ENCODE measurements at regions not wholly inside any gene's neighbourhood (a gene's known extent, or its start where the extent isn't known, plus 50 kb on each side); places are given as distances from the start of the nearest gene placed in this dataset.
"Not testable (repeated sequence)": the region's sequence is repeated elsewhere in the genome, so short reads cannot be mapped to it uniquely, and the experiment has no call there.

DNA sequence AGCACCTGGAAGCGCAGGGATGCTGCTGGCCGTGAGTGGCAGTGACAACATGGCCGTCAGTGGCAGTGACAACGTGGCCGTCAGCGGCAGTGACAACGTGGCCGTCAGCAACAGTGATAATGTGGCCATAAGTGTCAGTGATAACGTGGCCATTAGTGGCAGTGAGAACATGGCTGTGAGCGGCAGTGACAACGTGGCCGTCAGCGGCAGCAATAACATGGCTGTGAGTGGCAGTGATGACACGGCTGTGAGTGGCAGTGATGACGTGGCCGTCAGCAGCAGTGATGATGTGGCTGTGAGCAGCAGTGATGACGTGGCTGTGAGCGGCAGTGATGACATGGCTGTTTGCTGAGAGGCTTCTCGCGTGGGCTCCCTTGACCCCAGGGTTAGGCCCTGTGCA is 169.8 kb downstream of the ERMARD start:
- H3K27ac ChIP-seq = no peak overlapping the region
- TF ChIP-seq, protein P1, sequence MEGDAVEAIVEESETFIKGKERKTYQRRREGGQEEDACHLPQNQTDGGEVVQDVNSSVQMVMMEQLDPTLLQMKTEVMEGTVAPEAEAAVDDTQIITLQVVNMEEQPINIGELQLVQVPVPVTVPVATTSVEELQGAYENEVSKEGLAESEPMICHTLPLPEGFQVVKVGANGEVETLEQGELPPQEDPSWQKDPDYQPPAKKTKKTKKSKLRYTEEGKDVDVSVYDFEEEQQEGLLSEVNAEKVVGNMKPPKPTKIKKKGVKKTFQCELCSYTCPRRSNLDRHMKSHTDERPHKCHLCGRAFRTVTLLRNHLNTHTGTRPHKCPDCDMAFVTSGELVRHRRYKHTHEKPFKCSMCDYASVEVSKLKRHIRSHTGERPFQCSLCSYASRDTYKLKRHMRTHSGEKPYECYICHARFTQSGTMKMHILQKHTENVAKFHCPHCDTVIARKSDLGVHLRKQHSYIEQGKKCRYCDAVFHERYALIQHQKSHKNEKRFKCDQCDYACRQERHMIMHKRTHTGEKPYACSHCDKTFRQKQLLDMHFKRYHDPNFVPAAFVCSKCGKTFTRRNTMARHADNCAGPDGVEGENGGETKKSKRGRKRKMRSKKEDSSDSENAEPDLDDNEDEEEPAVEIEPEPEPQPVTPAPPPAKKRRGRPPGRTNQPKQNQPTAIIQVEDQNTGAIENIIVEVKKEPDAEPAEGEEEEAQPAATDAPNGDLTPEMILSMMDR (conservative IDR thresholded peaks at IDR 0.05) = no peak

DNA sequence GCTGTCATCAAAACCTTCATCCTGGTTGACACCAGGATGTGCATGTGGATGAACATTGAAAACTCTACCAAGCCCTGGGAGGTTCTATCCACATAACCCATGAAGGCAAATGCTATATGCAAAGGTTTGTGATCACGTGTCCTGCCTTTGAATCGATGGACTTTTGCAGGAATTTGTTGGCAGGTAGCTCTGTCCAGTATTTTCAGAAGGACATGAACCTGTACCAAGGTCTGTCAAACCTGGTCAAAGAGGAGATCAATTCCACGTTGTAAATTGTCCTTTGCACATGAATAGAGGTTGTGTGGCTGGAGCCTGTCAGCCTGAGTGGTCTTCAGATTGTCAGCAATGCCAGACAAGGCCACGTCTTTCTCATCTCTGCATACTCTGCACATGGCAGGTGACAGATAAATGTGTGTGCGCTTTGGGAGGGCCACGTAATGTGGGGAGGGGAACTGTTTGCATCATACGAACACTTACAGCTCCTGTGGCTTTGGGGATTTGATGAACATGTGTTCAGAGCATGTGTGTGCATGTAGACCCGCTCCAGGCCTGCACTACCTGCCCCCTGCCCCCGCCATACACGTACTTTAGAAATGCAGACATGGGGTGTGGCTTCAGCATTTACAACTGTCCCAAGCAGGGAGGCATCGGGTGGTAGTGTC is 169.1 kb downstream of the ERMARD start:
- TF ChIP-seq, protein P1 (conservative IDR thresholded peaks at IDR 0.05) = no peak
- H3K27ac ChIP-seq = no peak overlapping the region

DNA sequence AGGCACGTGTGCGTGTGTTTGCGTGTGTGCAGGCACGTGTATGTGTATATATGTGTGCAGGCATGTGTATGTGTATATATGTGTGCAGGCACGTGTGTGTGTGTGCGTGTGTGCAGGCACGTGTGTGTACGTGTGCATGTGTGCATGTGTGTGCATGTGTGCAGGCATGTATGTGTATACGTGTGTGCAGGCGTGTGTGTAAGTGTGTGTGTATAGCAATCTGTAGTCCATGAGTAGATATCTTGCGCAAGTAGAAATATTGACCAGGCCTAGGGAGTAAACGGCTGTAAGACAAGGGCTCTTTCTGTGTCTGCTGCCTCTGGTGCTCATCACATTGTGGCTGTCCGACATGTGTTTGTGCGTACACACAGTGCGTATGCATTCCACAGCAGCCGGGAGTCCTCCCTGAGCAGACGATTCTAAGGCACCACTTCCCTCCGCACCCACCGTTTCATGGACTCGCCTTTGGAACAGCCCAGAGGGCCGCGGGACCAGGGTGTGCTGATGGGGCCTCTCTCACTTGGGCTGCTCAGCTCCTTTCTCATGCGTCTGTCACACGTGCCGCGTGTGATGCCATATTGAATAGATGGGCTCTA is 167.6 kb downstream of the ERMARD start:
- TF ChIP-seq, protein P1 (conservative IDR thresholded peaks at IDR 0.05) = no peak
- no peak overlapping the region for H3K27ac ChIP-seq

DNA sequence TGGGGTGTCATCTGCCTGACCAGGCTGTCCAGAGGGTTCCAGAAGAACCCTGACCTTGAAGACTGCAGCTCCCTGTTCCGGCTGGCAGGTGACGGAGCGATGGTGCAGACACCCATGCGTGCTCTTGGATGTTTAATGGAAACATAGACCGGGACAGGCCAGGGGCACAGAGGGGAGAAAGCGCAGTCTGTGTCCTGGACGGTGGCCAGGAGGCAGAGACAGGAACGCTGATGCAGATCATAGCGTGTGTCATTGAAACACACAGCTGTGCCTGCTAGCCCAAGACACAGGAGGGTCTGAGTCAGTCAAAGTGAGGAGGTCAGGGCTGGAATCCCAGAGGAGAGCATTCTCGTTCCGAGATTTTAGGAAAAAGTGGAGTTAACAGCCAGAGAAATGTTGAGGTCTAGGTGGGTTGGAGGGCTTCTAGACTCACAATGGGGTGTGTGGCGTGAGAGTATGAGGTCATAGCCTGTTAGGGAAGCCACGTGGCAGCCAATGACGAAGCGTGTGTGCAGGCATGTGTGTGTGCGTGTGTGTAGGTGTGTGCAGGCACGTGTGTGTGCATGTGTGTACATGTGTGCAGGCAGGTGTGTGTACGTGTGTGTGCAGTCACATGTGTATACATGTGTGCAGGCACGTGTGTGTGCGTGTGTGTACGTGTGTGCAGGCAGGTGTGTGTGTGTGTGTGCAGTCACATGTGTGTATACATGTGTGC is 167.0 kb downstream of the ERMARD start:
- TF ChIP-seq, protein P1 (conservative IDR thresholded peaks at IDR 0.05) = no peak
- no peak overlapping the region for H3K27ac ChIP-seq

DNA sequence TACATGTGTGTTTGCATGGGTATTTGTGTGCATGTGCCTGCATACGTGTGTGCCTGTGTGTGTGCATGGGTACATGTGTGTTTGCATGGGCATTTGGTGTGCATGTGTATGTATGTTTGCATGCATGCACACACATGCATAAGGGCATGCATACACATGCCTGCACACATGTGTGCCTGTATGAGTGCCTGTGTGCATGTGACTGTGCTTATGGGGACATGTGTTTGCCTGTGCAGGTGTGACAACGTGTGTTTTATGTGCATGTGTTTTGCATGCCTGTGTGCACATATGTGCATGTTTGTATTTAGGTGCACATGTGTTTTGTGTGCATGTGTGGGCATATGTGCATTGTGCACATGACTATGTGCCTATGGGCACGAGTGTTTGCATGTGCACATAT is 165.7 kb downstream of the ERMARD start:
- H3K27ac ChIP-seq = no peak overlapping the region
- TF ChIP-seq, protein P1 (conservative IDR thresholded peaks at IDR 0.05) = no peak

DNA sequence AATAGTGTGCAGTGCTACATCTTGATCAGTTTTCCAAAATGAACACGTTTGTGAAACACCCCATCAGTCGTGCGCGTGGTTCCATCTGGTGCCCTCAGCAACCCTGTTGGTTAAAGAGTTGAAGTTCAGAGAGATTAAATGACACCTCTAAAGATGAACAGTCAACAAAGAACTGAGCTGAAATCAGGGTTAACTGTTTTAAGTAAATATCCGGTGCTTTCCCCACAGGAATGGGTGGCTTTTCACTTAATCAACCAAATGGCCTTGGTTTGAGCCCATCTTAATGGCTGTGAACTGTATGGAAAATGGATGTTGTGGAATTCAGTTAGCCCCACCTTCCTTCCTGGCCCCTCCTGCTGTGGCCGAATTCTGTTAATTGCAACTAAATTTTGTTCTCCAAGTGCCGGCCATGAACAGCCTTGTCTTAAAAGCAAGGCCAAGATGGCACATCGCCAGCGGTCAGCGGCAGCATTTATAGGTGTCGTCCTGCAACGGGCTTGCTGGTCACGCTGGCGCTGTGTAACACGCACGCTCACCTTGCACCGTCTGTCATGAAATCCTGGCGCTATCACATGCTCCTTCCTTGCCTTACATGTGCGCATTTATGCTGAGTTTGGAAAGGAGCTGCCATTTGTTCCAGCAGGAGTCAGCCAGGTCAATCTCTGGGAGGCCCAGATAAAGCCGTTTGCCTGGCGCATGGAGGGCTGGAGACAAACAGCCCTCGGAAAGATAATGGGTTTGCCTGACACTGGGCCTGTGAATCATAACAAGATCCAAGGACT is 164.5 kb downstream of the ERMARD start:
- TF ChIP-seq, protein P1 (conservative IDR thresholded peaks at IDR 0.05) = no peak

DNA sequence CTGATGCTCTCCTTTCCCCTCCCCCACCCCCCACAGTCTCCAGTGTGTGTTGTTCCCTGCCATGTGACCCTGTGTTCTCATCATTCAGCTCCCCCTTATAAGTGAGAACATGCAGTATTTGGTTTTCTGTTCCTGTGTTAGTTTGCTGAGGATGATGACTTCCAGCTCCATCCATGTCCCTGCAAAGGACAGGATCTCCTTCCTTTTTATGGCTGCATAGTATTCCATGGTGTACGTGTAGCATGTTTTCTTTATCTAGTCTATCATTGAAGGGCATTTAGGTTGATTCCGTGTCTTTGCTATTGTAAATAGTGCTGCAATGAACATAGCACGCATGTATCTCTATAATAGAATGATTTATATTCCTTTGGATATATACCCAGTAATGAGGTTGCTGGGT is 162.3 kb downstream of the ERMARD start:
- H3K27ac ChIP-seq = not testable (repeated sequence)

More for the DNA sequence above, 164.5 kb downstream of the ERMARD start:
- no peak overlapping the region for H3K27ac ChIP-seq
